Hematopoietic multipotent progenitor cell treated with erythropoietin and hydrocortisone succinate and interleukin-3 and kit ligand, for 6 days (in vitro differentiated cells): ENCODE measurements at regions not wholly inside any gene's neighbourhood (a gene's known extent, or its start where the extent isn't known, plus 50 kb on each side); places are given as distances from the start of the nearest gene placed in this dataset.
"Not testable (repeated sequence)": the region's sequence is repeated elsewhere in the genome, so short reads cannot be mapped to it uniquely, and the experiment has no call there.

ENCODE experiments used
- DNase-seq: peaks from one replicate; pipeline ENCODE4 v3.0.0-alpha.2; 2015

DNA sequence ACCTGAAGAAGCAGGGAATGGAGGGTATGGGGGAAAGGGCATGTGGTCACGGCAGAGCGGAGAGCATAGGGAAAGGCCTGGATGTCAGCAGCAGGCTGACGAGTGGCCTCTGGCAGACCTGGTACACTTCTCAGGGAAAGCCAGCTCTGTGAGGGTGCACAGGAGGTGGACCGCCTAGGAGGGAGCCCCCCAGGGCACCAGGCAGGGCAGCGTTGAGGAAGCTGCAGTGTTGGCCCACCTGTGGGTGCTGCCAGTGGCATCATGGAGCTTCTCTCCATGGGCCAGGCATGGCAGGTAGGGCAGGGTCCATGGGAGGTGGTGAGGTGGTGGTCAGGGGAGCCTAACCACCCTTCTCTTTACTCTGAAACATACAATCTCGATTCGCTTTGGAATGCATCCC lies 143.0 kb upstream of the PITX1 start:
- no peak for DNase-seq

DNA sequence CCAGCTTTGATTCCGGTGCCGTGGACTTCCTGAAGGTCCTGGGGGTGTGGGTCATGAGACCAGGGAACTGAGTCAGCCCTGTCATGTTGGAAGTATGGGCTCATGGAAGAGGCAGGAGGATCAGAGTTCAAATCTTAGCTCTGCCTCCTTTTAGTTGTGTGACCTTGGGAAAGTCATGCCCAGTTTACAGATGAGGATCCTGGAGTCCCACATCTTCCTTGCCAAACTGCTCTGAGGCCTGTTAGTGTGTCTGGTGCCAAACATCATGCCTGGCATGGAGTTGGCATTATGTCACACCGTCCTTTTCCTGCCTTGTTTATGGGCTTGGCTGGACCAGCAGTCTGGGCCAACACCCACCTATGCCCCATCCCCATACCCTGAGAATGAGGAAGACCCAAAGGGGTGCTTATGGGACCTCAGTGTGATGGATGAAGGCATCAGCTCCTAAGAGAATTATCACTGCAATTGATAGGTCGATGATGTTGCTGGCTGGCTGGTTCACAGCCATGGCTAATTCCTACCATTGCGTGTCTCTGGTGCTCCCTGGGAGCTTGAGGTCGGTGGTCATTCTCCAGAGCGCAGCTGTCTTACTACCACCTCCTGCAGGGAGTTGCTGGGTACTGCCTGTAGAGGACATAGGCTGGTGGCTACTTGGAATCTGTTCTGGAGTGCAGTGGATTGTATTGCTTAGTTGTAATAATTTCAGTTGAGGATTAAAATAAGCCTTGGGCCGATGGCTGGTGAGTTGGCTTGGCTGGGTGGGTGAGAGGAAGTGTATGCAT lies 140.5 kb upstream of the PITX1 start:
- peak; percentile 39 for DNase-seq

DNA sequence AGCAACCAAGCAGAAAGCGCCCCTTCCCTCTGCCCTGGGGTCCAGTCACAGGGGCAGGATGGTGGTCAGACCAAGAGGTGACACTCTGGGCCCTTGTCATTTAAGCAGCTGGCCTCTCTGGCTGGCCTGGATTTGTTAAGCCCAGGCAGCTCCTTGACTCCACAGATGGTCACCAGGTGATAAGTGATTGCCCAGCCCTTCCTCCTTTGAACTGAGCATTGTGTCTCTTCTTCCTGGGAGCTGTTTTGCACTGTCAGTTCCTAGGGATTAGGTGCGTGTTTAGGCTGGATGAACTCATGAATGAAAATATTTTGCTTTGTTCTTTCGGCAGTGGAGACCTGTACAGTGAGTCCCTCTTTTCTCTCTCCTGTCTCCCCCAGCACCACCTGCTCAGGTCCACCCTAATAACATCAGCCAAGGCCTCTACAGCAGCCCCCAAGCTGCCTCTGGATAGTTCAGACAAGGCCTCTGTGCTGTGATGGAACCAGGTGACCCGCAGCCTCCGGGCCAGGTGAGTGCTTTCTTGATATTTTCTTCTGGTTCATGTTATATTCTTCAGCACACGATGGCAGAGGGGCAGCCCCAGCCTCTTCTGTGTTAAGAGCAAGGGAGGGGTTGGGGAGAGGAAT lies 139.7 kb upstream of the PITX1 start:
- peak; percentile 75 for DNase-seq

DNA sequence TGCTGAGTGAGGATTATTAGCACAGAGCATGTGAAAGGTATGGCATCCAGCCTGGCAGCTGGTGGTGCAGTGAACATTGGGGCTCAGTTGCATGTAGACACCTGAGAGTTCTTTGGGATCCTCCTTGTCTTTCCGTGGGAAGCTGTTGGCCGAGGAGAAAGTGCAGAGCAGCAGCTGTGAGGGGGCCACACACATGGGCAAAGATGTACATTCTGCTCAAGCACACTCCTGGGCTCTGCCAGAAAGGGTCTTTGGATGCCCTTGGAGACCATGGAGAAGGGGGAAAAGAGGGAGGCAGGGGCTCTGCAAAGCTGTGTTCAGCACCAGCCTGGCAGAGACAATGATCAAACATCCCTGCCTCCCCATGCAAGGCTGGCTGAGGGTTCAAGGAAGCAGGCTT lies 138.7 kb upstream of the PITX1 start:
- DNase-seq: no peak

DNA sequence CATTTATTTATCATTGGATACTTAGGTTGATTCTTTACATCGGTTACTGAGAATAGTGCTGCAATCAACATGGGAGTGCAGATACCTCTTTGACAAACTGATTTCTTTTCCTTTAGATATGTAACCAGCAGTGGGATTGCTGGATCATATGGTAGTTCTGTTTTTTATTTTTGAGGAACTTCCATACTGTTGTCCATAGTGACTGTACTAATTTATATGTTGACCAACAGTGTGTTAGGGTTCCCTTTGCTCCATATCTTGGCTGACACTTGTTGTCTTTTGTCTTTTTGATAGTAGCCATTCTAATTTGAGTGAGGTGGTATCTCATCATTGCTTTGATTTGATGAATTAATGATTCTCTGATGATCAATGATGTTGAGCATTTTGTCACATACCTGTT lies 137.3 kb upstream of the PITX1 start:
- DNase-seq: no peak

DNA sequence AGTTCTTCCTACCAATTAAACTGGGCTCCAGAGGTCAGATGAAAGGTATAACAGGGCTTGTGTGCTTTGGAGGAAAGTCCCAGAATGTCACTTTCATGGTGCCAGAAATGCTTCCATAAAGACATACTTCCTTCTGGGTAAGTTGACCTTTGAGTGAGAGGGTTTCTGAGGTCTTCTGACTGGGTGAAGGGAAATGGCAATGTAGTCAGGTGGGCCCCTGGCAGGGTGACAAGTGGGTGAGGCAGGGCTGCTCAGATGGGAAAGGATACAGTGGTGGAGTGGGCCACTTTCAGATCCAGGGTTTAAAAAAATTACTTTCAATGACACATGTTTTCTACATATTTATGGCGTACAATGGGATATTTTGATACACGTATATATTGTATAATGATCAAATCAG lies 136.5 kb upstream of the PITX1 start:
- DNase-seq: no peak

DNA sequence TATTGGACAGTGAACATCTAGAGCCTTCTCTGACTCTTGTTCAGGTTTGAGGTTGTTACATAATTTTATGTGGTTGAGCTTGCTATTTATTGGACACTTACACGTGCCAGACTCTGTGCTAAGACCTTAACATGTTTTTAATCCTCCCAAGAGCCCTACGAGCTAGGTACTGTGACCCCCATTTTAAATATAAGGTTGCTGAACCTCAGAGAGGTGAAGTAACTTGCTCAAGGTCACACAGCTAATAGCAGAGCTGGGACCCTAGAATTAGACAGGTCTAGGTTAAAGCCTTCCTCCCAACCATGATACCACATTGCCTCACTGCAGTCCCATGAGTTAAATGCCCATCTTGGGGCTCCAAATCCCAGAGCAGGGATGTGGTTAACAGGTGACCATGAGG lies 135.7 kb upstream of the PITX1 start:
- no peak for DNase-seq

DNA sequence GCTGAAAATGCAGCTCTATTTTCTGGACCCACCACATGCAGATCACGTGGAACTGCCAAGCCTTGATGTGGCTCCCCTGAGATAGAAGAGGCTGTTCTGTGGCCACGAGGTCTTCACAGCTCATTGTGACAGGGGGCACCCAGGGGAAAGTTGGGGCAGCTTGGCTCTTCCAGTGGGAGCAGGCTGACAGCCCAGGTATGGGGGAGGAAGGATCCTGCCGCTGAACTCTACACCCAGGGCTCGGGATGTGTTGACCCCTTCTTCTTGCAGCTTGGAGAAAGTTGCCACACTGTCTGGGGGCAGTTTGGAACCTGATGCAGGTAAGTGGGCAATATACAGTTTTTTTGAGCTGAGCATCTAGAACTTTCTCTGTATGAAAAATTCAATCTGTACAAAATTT lies 133.6 kb upstream of the PITX1 start:
- no peak for DNase-seq

DNA sequence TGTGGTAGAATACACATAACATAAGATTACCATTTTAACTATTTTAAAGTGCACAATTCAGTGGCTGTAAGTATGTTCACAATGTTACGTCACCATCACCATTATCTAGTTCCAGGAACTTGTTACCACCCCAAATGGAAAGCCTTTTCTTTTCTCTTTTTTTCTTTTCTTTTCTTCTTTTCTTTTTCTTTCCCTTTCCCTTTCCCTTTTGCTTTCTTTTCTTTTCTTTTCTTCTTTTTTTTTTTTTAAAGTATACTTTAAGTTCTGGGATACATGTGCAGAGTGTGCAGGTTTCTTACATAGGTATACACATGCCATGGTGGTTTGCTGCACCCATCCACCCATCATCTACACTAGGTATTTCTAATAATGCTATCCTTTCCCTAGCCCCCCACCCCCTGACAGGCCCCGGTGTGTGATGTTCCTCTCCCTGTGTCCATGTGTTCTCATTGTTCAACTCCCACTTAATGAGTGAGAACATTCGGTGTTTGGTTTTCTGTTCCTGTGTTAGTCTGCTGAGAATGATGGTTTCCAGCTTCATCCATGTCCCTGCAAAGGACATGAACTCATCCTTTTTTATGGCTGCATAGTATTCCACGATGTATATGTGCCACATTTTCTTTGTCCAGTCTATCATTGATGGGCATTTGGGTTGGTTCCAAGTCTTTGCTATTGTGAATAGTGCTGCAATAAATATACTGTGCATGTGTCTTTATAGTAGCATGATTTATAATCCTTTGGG lies 131.0 kb upstream of the PITX1 start:
- not testable (repeated sequence) for DNase-seq

DNA sequence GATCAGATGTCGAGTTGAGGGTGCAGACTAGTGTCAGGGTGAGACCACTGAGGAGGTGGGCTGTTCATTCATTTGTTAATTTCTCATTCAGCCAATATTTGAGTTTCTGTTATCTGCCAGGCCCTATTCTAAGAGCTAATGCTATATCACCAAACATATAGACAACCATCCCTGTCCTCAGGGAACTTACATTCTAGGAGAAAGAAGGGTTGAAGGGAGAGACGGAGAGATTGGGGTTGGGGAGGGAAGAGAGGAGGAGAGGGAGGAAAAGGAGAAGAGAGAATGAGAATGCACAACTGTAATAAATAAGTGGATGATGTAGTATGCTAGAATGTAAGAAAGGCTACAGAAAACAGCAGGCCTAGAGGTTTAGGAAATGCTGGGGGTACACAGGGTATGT lies 129.9 kb upstream of the PITX1 start:
- DNase-seq: no peak

DNA sequence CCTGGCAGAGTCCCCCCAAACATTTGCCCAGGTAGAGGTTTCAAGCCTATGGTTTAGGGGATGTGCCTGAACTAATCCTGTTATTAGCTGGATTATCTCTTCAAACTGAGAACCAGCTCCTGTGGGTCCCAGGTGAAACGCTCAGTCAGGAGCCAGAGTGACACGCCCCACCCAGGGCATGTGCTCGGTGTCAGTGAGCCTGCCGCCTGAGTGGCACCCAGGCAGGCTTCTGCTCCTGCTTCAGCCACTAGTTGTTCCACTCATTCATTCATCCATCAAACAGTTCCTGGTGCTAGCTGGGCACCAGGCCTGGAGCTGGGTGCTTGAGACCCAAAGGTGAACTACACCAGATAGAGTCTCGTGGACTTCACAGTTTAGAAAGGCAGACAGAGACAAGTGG lies 129.4 kb upstream of the PITX1 start:
- DNase-seq: no peak

DNA sequence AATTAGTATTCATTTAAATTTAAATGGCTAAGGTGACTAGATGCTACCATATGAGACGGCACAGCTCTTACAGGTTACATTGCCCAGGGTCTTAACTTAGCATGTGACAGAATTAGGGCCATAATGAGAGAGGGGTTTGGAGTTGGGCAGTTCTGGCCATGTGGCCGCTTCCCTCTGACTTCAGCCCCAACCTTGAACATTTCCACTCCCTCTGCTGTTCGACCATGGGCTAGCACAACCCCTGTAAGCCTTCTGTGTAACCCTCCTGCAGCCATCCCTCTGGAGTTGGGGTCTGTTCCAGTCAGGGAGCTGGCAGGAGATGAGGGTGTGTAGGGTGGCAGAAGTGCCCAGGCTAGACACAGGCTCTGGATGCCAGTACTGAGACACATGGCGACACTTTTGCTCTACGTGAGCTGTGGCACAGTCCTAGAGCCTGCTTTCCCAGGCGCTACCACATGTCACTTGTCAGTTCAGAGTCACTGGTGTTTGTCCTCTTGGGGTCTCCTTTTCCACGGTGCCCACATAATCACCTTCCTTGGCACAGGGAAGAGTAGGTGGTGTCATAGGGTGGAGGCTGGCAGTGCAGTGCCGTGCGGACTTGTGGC lies 128.7 kb upstream of the PITX1 start:
- DNase-seq: no peak

DNA sequence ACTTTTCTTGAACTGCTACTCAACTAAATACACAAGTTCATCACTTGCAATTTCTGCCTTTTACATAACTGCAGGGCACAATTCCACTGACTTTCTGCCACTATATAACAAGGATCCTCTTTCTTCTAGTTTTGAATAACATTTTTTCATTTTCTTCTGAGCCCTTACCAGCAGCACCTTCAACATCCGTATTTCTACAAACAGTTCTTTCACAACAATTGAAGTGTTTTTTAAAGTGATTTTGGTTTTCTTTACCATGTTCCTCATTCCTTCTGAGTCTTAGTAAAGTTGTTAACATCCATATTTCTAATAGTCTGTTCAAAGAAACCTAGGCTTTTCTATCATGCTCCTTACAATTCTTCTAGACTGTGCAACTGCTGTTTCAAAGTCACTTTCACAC lies 127.2 kb upstream of the PITX1 start:
- no peak for DNase-seq

DNA sequence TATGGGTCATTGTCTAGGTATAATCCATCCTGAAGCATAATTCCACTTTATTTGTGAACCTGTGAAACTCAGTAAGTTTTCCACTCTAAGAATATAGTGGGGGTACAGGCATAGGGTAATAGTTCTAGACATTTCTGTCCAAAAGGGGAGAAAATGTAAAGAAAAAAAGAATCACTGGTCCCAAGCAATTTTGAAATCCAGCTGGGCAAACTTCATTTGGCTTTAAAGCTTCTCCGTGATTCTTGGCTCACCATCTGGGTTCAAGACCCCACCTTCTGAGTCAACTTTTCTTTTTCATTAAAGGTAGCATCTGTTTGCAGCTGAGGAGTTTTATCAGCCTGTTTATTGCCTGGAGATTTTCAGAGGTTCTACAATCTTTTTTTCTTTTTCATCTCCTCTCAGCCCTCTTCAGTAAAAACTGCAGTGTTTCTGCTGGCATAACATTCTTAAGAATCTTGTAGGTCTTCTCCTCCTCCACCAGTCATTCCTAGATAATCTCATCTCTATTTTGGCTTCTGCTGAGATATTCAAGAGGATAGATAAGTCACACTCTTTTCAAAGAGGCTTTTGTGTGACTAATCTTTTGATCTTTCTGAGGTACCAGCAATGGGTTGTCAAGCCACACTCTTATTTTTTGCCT lies 126.1 kb upstream of the PITX1 start:
- DNase-seq: no peak

DNA sequence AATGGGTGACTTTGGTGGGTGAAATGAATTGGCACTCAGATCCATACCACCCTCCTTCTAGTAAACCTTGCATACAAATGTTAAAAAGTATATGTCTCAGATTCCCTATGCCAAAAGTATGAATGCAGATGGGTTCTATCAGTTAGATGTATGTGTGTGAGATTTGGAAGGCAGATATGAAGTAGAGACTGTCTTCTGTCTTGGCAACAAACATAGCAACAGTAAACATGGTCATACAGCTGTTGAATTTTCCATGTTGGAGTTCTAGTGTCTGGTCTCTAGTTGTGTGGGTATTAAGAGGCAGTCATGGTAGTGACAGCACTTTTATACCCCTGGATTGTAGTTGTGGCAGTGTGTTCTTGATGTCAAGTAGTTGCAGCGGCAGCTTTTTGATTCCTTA lies 125.6 kb upstream of the PITX1 start:
- no peak for DNase-seq

DNA sequence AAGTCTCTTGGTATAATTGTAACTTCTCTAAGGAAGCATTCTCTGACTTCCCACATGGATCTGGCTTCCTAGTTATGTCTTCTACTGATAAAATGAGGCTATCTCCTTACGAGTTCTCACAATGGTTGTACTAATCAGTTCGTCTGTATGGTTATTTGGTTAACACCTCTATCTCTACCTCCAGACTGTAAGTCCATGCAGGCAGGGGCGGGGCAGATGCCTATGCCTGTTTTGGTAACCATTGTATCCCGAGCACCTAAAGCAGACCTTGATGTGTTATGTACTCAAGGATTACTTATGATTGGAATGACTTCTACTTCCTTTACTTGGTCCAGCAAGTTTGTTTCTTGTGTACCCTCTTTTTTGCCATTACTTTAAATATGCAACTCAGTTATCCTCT lies 125.0 kb upstream of the PITX1 start:
- peak; percentile 52 for DNase-seq

DNA sequence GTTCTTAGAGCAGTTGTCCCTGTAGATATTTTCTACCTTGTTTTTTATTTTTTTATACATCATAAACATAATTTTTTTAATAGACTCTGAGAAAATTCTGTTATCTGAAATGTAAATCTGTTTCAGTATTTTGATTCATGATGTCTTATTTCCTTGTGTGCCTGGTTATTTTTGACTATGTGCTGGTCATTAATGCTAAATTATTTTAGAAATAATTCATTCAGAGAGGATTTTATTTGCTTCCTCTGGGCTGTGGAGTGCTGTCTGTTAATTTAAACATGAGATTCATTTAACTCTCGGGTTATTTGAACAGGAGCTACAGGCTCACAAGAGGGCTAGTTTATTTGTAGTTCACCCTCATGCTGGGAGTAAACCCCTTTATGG lies 124.3 kb upstream of the PITX1 start:
- DNase-seq: no peak

DNA sequence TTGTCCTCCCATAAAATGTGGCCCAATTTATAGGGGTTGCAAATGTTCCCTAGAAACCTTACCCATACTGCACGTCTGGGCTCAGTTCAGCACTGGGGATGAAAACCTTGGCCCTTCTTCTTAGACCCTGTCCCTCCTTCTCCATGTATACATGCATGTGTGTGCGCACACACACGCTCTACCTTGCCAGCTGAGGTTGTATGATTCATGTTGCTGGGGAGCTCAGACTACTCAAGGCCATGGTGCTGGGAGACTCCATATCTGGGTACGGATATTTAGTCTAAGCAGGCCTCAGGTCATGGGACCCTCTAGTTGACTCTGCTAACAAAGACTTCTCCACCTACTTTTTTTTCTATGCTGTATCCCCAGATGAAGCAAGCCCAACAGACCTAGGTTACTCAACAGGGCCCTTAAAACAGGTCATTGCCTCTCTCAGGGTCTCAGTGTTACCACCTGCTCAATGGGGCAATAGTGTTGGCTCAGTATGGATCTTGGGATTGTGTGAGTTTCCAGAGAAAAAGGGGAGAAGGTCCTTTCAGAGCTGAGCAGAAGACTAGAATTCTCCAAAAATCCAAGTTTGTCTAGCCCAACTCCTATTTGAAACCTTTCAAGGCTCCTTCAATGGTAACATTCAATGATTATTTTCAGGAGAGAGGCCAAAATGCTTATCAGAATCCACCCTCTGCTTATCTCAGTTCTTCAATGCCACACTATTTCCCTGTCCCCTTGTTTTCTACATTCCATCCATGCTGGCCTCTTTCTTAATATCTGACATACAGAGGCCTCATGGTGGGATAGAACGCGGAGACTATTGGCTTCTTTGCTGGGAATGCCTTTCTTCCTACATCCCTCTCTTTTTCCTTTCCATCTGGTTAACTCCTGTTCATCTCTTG lies 123.6 kb upstream of the PITX1 start:
- peak; percentile 82 for DNase-seq

DNA sequence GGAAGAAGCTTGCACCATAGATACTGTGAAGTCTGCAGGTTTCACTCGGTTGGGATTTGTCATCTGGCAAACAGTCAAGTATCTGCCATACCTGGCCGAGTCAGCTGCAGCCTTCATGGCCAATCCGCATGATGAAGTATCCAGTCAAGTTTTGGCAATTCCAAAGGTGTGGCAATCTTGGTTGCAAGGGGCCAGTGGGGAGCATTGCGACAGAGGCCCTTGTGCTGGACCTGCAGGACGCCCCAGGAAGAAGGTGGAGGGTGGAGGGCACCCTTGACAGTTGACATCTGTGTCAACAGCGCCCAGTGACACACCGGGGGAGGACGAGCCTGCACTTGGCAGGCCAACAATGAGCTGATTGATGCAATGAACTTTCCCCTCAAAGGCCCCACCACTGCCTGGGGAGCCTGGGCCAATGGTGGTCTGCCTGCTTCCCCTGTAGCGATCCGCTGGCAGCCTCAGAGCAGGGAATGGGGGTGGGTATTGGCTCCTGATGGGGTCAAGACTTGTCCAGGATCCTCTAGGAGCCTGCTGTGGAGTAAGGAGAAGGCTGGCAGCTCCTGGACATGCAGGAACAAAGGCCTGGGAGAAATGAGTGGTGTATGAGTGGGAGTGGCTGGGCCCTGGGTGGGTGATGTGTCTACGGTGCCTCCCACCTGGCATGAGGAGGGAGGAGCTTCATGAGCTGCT lies 122.8 kb upstream of the PITX1 start:
- no peak for DNase-seq

DNA sequence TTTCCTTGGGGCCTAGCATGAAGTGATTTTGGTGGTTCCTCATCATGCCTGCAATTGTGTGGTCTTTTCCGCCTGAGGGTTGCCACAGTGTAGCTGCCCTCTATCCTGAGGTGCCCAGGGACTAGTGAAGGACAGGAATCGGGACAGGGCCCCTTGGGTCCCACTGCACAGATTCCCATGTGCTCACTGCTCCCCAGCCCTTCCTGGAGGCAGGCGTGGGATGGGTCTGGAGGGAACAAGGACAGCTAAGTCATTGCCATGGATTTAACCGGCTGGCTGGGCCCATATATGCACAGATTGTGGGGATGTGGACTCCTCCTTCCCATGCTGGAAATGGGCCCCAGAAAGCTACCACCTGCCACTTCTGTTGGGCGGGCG lies 122.3 kb upstream of the PITX1 start:
- DNase-seq: no peak

DNA sequence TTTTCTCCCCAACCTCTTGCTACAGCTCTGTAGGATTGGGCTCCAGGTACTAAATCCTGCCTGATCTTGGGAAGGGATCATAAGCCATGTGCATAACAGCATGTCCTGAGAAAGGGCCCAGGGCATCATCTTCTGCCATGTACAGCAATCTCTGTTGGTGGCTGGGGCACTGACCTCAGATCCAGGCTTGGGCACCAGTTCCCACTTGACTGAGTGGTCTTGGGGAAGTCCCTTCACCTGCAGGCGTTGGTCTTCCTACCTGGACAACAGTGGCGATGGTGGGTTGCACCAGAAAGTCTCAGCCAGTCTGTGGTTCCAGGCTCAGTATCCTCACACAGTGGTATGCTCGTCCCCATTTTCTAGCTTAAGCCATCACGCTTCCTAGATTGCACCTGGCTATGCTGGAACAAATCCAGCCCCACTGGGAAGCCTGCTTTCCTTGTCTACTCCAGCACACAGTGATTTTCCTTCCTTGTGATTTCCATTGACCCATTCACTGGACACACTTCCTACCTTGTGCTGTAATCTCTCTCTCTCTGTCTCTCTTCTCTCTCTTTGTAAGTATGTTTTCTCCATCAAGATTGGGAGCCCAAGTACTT lies 121.7 kb upstream of the PITX1 start:
- DNase-seq: no peak
